ENCODE measurements at regions not wholly inside any gene's neighbourhood (a gene's known extent, or its start where the extent isn't known, plus 50 kb on each side); places are given as distances from the start of the nearest gene placed in this dataset.

DNA sequence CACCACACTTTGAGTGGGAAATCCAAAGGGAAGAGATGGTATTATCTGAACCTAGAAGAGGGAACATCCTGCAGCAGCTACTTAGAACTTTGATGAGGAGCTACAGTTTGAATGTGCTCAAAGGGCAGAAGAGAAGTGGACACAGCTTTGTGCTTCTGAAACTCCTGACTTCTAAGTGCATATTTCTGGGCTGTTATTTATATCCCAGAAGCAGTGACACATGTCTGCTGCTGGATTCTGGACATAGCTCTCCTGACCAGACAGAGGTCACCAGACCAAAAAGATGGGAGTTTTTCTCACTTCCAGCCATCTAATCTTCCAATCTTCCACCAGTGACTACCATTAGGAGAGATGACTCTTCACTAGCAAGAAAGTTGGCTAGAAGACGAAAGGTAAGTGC, 153.9 kb downstream of the FSIP2 start:
- H3K4me3 ChIP-seq: no peak overlapping the region
- TF ChIP-seq FOS (IDR thresholded peaks at IDR 0.05; ENCODE audit: extremely low read depth, insufficient read length): no peak
- TF ChIP-seq LCOR (CRISPR knock-in tag; IDR thresholded peaks at IDR 0.05): no peak
- TF ChIP-seq ZC3H11A (IDR thresholded peaks at IDR 0.05; ENCODE audit: low read depth, low read length): no peak
- no peak for TF ChIP-seq ZNF57 (CRISPR knock-in tag; IDR thresholded peaks at IDR 0.05)
- no peaks in the 10 kb centered on the region for H3K9me1 ChIP-seq (ENCODE audit: control insufficient read depth, insufficient read depth, low read length)
- no peak overlapping the region for H2AFZ ChIP-seq (ENCODE audit: low read depth, low read length)
- no peaks in the 10 kb centered on the region for H3K9me3 ChIP-seq (replicated peaks; ENCODE audit: control insufficient read depth, insufficient read depth, low read depth, low read length)
- H4K20me1 ChIP-seq (replicated peaks; ENCODE audit: control insufficient read depth, insufficient read depth, low read length): no peaks in the 10 kb centered on the region
- no peaks in the 10 kb centered on the region for H3K36me3 ChIP-seq (ENCODE audit: control insufficient read depth, insufficient read depth, low read length)
- DNase-seq (ENCODE audit: extremely low read depth in 1 of 4, low spot score in 3 of 4) (no peak), FAIRE-seq (no peak), ATAC-seq (no peak)
- no peaks in the 10 kb centered on the region for H3K79me2 ChIP-seq (ENCODE audit: control insufficient read depth, insufficient read depth, low read length)
- WGBS (ENCODE audit: insufficient coverage, low coverage, missing lambda C conversion rate): 4% methylated on average over 1 of the region's 1 CpG
- H3K27ac ChIP-seq (ENCODE audit: extremely low read depth, low read depth, low read length): no peak overlapping the region
- H3K27me3 ChIP-seq (ENCODE audit: control insufficient read depth in 2 of 2, insufficient read depth in 2 of 2, low read length in 2 of 2): no peaks in the 10 kb centered on the region
- no peak overlapping the region for H3K9ac ChIP-seq (ENCODE audit: insufficient read depth in 1 of 2, low read depth in 2 of 2, low read length in 2 of 2)
- intact Hi-C loops (cut with micrococcal nuclease): no loop called here
- H3K4me2 ChIP-seq (ENCODE audit: insufficient read depth, low read length): no peak overlapping the region
- CTCF ChIA-PET (ENCODE audit: low intra/inter-chr PET ratio): no interaction called here
- in situ Hi-C loops (cut with MboI): no loop called here
- H3K4me1 ChIP-seq (replicated peaks in 1 of 2; ENCODE audit: control insufficient read depth in 2 of 2, insufficient read depth in 2 of 2, low read length in 2 of 2): no peaks in the 10 kb centered on the region
- POLR2A ChIA-PET: no interaction called here
- BruUV-seq (replicated peaks): no TSS peak

GRCh38 chr2:185894223-185894622, 155.6 kb downstream of the FSIP2 start:
- no peaks in the 10 kb centered on the region for H3K4me1 ChIP-seq (replicated peaks in 1 of 2; ENCODE audit: control insufficient read depth in 2 of 2, insufficient read depth in 2 of 2, low read length in 2 of 2)
- H4K20me1 ChIP-seq (replicated peaks; ENCODE audit: control insufficient read depth, insufficient read depth, low read length): no peaks in the 10 kb centered on the region
- H3K9ac ChIP-seq (ENCODE audit: insufficient read depth in 1 of 2, low read depth in 2 of 2, low read length in 2 of 2): no peak overlapping the region
- H3K9me1 ChIP-seq (ENCODE audit: control insufficient read depth, insufficient read depth, low read length): no peaks in the 10 kb centered on the region
- H3K4me3 ChIP-seq: no peak overlapping the region
- no peak for DNase-seq (ENCODE audit: extremely low read depth in 1 of 4, low spot score in 3 of 4)
- no peaks in the 10 kb centered on the region for H3K36me3 ChIP-seq (ENCODE audit: control insufficient read depth, insufficient read depth, low read length)
- ChIA-PET CTCF (ENCODE audit: low intra/inter-chr PET ratio) (no interaction called here), POLR2A (no interaction called here)
- no peak overlapping the region for H3K27ac ChIP-seq (ENCODE audit: extremely low read depth, low read depth, low read length)
- TF ChIP-seq, protein P1, sequence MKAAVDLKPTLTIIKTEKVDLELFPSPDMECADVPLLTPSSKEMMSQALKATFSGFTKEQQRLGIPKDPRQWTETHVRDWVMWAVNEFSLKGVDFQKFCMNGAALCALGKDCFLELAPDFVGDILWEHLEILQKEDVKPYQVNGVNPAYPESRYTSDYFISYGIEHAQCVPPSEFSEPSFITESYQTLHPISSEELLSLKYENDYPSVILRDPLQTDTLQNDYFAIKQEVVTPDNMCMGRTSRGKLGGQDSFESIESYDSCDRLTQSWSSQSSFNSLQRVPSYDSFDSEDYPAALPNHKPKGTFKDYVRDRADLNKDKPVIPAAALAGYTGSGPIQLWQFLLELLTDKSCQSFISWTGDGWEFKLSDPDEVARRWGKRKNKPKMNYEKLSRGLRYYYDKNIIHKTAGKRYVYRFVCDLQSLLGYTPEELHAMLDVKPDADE (conservative IDR thresholded peaks at IDR 0.05; ENCODE audit: control insufficient read depth, low read depth, low read length): no peak
- no peak for TF ChIP-seq RBM15 (IDR thresholded peaks at IDR 0.05; ENCODE audit: insufficient read depth, low read length)
- TF ChIP-seq ZSCAN32 (CRISPR knock-in tag; IDR thresholded peaks at IDR 0.05): no peak
- TF ChIP-seq MCM2 (IDR thresholded peaks at IDR 0.05; ENCODE audit: low read depth): no peak
- no peak for TF ChIP-seq HNRNPL (IDR thresholded peaks at IDR 0.05; ENCODE audit: low read depth, low read length)
- BruUV-seq (replicated peaks): no TSS peak
- no peaks in the 10 kb centered on the region for H3K9me3 ChIP-seq (replicated peaks; ENCODE audit: control insufficient read depth, insufficient read depth, low read depth, low read length)
- in situ Hi-C loops (cut with MboI): no loop called here
- intact Hi-C loops (cut with micrococcal nuclease): no loop called here
- H2AFZ ChIP-seq (ENCODE audit: low read depth, low read length): no peak overlapping the region
- no peak for ATAC-seq
- no peaks in the 10 kb centered on the region for H3K27me3 ChIP-seq (ENCODE audit: control insufficient read depth in 2 of 2, insufficient read depth in 2 of 2, low read length in 2 of 2)
- no peaks in the 10 kb centered on the region for H3K79me2 ChIP-seq (ENCODE audit: control insufficient read depth, insufficient read depth, low read length)
- no peak overlapping the region for H3K4me2 ChIP-seq (ENCODE audit: insufficient read depth, low read length)
- no peak for FAIRE-seq
- 3% methylated on average over 2 of the region's 2 CpGs for WGBS (ENCODE audit: insufficient coverage, low coverage, missing lambda C conversion rate)
